ENCODE measurements at regions not wholly inside any gene's neighbourhood (a gene's known extent, or its start where the extent isn't known, plus 50 kb on each side); places are given as distances from the start of the nearest gene placed in this dataset.

DNA sequence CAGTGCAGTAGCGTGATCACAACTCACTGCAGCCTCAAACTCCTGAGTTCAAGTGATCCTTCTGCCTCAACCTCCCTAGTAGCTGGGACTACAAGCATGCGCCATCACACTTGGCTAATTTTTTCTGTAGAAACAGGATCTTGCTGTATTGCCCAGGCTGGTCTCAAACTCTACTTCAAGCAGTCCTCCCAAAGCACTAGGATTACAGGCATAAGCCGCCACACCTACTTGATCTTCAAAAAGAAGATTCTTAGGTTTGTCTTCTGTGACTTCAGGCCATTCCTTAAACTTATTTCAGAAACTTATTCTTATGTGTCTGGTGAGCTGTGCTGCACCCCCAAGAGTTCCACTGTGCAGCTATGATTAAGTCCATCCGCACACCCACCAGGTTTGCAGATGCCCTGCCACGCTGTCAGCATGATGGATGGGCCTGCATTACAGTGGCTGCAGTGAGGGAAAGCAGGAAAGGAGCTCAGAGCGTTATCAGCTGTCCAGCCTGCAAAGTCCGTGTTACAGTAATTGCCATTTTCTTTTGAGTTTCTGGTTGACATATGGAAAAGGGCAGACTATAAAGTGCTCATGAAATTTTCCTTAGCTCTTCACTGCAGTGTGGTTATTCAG is 146.6 kb downstream of the AASDH start:
- DNase-seq (ENCODE audit: low read depth in 2 of 2) = no peak

DNA sequence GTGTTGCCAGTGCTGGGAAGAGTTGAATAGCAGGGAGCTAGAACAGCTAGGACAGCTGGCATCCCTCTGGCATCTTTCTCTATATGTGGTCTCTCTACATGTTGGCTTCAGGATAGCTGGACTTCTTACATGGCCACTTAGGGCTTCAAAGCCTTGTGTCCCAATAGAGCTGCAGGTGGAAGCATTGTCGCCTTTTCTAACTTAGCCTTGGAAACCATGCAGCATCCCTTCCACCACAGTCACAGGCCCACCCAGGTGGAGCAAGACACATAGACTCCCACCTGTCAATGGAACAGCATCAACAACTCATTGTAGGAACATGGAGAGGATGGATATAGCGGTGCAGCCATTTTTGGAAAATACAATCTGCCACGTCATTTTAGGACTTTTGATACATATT is 149.0 kb downstream of the AASDH start:
- no peak for DNase-seq (ENCODE audit: low read depth in 2 of 2)

DNA sequence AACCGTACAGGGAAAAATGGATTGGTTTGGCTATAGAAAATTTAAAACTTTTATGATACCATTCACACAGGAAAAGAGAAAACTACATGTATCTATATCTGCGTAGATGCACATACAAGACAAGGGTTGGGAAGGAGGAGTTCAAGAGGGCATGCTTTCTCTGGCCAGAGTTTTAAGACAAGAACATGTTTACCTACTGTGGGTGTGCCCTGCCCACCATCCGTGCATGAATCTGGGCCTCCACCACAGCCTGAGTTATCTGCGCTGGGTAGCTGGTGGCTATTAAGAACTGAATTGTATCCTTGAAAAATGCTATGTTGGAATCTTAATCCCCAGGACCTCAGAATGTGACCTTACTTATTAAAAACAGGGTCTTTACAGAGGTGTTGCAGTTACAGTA is 151.6 kb downstream of the AASDH start:
- DNase-seq (ENCODE audit: low read depth in 2 of 2) = no peak

DNA sequence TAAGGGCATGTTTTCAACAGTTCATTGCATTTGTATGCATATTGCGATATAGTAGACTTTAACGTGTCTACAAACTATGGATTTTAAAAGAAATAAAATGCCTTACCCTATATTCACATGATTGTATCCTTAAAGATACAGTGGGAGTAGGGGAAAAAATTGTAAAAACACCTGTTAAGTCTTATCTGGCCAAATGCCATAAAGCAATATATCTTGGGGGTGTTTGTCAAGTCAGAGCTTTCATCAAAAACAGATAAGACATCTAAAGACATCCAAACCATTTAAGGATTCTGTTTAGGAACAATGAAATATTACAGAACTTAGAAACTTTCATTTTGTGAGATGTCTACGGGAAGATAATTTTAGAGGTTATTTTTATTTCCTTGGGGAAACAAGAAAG is 152.3 kb downstream of the AASDH start:
- no peak for DNase-seq (ENCODE audit: low read depth in 2 of 2)

- no peak for DNase-seq (ENCODE audit: low read depth in 2 of 2)
These were observed 153.2 kb downstream of the AASDH start for GRCh38 chr4:56234098-56234497.

DNA sequence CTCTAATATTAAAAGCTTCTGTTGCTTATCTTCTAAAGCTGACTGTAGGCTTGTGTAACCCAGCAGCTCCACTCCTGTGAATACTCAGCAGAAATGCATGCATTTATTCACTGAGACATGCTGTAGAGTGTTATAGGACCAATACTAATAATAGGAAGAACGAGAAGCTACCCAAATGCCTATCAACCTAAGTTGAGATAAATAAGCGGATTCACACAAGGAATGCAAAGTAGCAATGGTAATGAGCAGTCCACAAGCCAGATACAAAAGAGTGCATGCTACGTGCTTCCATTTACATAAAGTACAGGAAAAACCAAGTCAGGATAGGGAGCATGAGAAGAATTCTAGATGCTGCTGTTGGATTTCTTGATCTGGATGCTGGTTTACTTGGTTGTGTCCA is 155.9 kb downstream of the AASDH start:
- no peak for DNase-seq (ENCODE audit: low read depth in 2 of 2)

DNA sequence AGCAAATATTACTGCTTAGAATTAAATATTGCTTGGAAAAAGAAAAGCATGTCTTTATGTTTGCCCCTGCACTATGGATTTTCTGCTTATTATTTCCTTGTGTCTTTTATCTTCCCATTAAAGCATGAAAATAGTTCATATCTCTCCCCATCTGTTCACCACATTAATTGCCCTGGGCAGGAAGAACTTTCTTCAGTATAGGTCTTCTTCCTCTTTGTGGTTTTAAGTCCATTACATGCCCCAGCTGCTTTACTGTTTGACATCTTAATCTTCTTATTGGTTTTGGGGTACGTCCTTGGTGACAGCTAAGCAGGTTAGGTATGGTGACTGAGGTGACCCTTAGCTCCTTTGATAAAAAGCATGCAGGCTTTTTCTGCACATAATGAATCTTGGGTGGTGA is 157.3 kb downstream of the AASDH start:
- DNase-seq (ENCODE audit: low read depth in 2 of 2) = no peak

- DNase-seq (ENCODE audit: low read depth in 2 of 2) = no peak
These were observed 159.9 kb downstream of the AASDH start for GRCh38 chr4:56227301-56227835.

- DNase-seq (ENCODE audit: low read depth in 2 of 2) = no peak
These were observed 160.7 kb downstream of the AASDH start for GRCh38 chr4:56226579-56226978.

GRCh38 chr4:56224641-56225040 is 162.7 kb downstream of the AASDH start:
- no peak for DNase-seq (ENCODE audit: low read depth in 2 of 2)

DNA sequence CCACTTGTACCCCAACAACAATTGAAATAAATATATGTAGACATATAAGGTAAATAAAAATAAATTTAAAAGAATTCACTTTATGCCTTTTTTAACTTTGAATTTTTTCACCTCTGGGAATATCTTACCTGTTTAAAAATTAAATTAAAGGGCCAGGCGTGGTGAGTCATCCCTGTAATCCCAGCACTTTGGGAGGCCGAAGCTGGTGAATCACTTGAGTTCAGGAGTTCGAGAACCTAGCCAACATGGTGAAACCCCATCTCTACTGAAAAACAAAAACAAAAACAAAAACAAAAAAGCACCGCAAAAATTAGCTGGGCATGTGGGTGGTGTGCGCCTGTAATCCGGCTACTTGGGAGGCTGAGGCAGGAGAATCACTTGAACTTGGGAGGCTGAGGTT is 164.8 kb downstream of the AASDH start:
- no peak for DNase-seq (ENCODE audit: low read depth in 2 of 2)

DNA sequence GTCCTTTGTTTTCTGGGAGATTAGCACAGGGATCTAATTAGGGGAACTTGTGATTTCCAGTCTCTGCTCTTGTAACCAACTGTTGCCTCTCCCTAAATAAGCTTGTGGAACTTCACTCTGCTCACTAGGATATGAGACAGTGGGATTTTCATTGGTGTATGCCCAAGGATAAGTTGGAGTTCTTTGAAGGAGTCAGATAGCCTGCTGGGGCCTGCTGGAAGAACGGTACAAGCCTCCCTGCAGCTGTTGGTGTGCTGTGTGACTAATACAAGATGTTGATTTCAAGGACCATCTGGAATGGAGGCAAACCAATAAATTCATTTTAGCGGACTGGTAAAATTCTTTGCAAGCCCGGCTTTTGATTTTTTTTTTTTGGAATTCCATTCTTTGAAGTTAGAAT is 167.0 kb downstream of the AASDH start:
- DNase-seq (ENCODE audit: low read depth in 2 of 2) = no peak

DNA sequence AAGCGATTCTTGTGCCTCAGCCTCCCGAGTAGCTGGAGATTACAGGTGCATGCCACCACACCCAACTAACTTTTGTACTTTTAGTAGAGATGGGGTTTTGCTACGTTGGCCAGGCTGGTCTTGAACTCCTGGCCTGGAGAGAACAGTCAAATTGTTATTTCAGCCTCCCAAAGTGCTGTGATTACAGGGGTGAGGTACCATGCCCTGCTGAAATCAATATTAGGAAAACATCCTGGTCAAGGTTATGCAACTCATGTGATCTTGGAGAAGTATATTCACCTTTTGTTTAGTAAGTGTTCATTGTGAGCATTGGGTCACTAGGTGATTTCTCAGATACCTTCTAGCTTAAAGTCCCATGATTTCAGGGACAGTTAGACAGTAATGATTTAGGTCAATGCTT is 167.8 kb downstream of the AASDH start:
- no peak for DNase-seq (ENCODE audit: low read depth in 2 of 2)

DNA sequence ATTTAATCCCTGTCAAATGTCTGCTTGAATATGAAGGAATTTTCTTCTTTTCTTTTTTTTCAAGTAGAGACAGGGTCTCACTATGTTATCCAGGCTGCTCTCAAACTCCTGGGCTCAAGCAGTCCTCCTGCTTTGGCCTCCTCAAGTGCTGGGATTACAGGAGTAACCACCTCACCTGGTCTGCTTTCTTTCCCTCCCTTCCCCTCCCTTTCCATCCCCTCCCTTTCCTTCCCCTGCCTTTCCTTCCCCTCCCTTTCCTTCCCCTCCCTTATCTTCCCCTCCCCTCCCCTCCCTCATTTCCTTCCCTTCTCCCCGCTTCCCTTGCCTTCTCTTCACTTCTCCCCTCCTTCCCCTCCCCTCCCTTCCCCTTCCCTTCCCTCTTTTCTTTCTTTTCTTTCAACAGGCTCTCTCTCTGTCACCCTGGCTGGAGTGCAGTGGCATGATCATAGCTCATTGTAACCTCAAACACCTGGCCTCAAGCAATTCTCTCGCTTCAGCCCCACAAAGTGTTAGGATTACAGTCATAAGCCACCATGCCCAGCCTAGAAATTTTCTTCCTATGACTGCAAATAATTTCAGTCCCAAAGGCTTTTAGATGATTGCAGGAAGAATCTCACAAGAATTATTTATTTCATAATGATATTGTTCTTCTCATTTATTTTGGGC is 168.9 kb downstream of the AASDH start:
- DNase-seq (ENCODE audit: low read depth in 2 of 2) = no peak

DNA sequence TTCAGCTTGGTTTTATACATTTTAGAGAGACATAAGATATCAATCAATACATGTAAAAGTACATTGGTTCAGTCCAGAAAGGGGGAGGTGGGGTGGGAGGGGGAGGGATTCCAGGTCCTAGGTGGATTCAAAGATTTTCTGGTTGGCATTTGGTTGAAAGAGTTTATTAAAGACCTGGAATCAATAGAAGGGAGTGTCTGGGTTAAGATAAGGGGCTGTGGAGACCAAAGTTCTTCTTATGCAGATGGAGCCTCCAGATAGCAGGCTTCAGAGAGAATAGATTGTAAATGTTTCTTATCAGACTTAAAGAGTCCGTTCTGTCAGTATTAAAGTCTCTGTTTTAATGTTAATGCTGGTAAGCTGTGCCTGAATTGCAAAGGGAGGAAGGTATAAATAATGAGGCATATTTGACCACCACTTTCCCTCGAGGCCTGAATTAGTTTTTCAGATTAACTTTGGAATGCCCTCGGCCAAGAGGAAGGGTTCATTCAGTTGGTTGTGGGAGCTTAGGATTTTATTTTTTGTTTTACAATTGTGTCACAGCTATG is 169.9 kb downstream of the AASDH start:
- DNase-seq (ENCODE audit: low read depth in 2 of 2) = no peak

- DNase-seq (ENCODE audit: low read depth in 2 of 2) = no peak
These were observed 171.4 kb downstream of the AASDH start for GRCh38 chr4:56215901-56216300.

DNA sequence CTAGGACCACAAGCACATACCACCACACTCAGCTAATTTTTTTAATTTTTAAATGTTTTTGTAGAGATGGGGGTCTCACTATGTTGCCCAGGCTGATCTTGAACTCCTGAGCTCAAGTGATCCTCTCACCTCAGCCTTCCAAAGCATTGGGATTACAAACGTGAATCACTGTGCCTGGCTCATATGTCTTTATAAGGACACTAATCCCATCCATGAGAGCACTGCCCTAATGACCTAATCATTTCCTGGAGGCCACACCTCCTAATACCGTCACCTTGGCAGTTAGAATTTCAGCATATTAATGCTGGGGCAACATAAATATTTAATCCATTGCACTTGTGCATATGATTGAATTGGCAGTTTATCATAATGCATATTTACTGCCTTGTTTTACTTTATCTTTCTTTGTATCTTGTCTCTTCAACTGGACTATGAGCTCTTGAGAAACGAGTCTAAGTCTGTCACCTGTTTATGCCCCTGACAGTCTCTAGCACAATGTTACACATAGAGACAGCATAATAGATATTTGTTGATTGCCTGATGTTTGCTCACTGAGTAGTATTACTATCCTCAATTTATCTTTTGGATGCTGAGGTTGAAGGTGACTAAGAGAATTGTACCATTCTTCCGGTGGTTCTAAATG is 172.0 kb downstream of the AASDH start:
- DNase-seq (ENCODE audit: low read depth in 2 of 2) = no peak

GRCh38 chr4:56213543-56213942 is 173.7 kb downstream of the AASDH start:
- DNase-seq (ENCODE audit: low read depth in 2 of 2) = no peak

DNA sequence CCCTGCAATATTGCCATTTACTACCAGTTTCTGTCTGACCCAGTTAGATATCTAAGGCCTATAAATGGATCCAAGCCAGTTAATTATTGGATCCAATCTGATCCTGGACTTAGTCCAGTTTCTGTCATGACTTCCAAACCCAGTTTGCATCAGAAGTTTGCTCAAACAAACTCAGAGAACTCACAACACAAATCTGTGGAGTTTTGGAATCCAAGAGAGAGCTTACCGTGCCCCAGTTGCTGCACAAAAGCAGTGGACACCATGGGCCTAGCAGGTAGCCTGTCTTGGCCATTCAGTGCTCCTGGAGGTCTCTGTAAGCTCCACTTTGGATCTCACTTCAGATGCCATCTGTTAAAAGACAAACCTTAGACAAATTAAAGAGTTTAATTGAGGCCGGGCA is 174.5 kb downstream of the AASDH start:
- DNase-seq (ENCODE audit: low read depth in 2 of 2) = no peak

DNA sequence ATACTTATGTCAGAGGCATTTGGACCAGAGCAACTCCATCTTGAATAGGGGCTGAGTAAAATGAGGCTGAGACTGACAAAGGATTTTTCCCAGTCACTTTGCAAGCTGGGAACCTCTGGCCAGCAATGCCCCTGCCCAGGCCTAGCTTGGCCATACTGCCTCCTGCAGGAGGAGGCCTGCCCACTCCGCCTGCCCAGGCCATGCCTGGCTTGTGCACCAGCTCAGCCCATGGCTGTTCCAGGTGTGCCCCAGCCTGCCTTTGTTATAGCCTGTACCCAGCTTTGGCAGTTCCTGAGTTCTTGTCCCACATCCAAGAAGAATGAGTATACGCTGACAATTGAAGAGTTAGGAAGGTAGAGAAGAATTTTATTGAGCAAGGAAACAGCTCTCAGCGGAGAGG is 176.1 kb downstream of the AASDH start:
- DNase-seq (ENCODE audit: low read depth in 2 of 2) = no peak

- DNase-seq (ENCODE audit: low read depth in 2 of 2) = no peak
These were observed 176.9 kb downstream of the AASDH start for GRCh38 chr4:56210397-56210796.

DNA sequence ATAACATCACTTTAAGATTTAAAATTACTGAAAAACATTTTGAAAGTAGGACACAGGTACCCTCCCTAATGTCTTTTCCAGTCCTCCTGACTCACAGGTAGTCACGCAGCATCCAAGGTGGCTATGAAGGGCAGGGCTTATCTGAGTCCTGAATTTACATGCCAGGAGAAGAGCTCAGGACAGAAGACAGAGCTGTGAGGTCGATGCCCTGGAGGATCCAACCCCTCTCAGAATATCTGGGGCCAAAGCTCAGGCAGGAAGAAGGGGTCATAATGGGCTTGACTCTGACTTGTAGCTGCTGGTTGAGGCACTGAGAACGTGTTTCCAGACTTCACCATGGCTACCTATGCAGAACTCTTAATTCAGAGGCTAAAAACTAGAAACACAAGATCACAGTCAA is 177.5 kb downstream of the AASDH start:
- no peak for DNase-seq (ENCODE audit: low read depth in 2 of 2)

DNA sequence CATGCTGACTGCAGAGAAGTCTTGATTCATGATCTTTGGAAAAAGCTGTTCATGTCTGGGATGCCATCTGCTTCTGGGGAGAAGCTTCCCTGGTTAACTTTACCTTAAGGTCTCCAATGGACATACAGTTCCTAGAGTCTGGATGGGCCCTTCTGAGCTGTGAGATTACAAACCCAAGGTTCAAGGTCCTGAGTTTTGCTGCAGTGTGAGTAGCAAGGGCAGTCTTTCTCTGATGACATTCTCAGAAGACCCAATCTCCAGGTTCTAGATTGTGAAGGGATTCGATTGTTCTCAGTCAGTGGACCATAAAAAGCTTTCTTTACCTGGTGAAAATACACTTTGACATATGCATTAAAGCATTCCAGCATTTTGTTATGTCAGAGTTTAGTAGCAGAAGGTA is 179.2 kb downstream of the AASDH start:
- no peak for DNase-seq (ENCODE audit: low read depth in 2 of 2)

All from stimulated activated CD4-positive, alpha-beta T cell treated with anti-CD3 and anti-CD28 coated beads, Interleukin-15, amount 100 ng/mL, for 48 hours (primary cell).